ENCODE measurements at regions not wholly inside any gene's neighbourhood (a gene's known extent, or its start where the extent isn't known, plus 50 kb on each side); places are given as distances from the start of the nearest gene placed in this dataset.

- DNase-seq: no peak
Observed at GRCh38 chr2:128783193-128783671, 464.6 kb upstream of the HS6ST1 start.

- peak; percentile 26 for DNase-seq
Observed at GRCh38 chr2:128783896-128784295, 465.2 kb upstream of the HS6ST1 start.

DNA sequence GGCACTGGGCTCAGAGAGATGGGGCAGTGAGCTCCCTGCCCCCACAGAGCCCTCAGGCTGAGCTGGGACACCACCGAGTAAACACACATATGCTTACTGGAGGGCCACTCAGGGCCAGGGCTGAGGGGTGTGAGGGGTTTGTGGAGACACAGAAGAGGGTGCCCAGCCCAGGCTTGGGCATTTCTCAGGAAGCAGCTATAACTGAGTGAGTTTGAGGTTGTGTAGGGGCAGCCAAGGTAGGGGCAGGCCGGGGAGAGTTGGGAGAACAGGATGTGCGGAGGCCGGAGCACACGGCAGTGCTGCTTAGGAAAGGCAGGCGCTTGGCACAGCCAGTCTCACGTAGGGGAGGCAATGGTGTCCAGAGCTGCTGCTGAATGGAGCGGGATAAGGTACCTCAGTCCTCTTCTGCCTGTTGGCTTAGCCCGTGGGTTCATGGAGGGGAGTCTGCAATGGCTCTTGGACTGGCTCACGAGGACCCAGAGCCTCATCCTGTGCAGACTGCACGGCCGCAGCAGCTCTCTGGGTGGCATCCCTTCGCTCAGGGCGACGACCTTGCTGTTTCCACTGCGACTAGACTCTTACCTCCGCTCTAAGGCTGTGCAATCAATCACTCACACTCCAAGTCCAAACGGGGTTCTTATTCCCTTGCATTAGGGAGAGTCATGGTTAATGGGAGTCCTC, 466.1 kb upstream of the HS6ST1 start:
- DNase-seq: peak; percentile 33

DNA sequence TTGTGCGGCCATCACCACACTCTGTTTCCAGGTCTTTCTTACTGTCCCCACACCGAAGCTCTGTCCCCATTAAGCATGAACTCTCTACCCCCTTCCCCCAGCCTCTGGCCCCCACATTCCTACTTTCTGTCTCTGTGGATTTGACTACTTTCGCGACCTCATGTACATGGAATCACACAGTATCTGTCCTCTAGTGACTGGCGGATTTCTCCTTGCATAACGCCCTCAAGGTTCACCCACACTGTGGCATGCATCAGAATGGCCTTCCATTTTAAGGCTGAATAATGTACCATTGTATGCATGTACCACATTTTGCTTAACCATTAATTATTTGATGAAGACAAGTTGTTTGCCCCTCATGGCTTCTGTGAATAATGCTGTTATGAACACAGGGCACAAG, 467.6 kb upstream of the HS6ST1 start:
- DNase-seq: no peak

DNA sequence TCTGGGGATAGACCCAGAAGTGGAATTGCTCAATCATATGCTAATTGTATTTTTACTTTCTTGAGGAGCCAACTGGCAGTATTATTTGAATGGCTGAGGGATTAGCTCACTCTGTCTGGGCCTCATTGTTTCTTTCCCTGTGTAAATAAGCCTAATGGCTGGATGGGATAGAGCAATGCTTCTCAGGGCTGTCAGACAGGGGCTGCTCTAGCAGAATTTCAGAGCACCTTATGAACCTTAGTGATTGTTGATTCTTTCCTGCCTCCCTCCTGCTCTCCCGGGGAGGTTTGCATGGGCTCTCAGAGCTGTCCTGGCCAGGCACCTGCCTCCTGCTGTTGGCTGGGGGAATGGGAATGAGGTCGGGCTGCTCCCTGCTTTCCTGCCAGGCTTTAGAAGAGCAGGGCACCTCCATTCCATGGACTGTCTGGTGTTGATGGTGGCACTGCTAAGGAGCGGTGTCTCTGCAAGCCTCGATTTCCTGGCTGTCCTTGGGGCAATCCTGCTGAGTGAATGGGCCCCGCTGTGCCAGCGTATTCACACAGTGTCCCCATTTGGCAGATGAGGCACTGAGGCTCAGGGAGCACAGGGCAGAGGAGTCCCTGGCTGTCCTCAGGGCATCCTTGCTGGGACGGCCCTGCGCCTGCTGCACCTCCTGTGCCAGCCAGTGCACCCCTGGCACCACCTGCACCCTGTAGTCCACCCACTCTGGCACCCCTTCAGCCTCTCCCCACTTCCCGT, 468.2 kb upstream of the HS6ST1 start:
- no peak for DNase-seq

DNA sequence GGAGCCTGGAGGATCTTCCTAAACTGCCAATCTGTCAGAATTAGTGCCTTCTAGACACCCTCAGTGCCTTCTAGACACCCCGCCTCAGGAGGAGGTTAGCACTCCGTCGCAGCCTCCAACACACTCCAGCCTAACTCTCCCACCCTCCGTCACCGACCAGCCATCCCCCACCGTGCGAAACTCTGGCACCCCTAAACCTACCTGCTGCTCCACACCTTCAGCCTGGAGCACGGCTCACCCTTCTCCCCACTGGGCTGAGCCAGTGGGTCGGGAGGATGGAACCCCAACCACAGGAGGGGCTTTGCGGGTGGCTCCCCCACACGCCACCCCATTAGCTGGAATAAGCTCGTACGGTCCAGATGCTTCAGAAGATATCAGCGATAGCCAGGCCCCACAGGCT, 468.9 kb upstream of the HS6ST1 start:
- peak; percentile 21 for DNase-seq

- DNase-seq: no peak
Observed at GRCh38 chr2:128788636-128789220, 470.1 kb upstream of the HS6ST1 start.

DNA sequence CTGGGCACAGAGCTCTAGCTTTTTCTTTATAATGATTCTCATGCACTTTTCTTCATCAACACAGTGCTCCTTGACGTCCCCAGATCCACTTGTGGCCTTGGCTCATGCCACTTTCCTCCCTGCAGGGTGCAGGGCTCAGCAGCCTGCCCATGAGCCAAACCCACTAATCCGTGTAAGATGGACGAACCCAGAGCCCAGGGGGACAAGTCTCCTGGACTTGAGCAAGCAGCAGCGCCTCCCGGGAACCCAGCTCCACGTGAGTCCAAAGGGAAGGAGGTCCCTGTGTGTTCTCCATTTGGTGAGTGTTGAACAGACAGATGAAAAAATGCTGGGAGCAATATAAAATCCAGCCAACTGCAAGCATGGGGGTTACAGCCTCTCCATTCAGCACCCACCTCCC, 470.6 kb upstream of the HS6ST1 start:
- DNase-seq: no peak

- peak; percentile 28 for DNase-seq
Observed at GRCh38 chr2:128789776-128790455, 471.2 kb upstream of the HS6ST1 start.

DNA sequence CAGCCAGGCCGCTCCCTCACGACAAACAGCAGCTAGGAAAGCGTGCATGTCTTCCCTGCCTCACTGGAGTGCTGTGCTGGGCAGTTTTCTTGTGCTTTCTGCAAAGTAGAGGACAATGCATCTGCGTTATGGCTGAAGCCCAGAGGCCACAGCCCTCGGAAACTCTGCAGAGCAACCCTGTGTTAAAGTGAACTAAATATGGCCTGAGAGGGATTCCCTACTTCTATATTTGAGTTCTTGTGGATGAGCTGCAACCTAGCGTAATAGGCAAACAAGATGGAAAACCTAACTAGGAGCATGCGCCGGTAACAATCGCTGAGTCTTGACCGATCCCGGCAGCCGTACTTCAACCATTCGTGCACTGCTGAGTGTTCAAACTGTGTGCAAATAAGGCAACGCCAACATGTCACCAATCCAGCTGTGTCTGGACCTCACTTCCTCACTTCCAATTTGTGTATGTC, 471.9 kb upstream of the HS6ST1 start:
- no peak for DNase-seq

GRCh38 chr2:128791120-128791984, 472.7 kb upstream of the HS6ST1 start:
- DNase-seq: peak; percentile 30

DNA sequence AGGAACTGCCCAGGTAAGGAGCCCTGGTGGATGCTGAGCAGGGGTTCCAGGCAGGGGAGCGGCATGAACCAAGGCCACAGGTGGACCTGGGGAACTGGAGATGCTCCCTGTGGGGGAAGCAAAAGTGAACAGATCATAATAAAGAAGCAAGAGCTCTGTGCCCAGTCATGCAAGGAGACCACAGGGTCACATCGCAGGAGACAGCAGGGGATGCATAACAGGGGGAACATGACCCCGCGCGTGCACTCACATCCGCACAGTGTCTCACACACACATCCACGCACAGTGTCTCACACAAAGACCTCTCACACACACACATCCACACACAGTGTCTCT, 473.3 kb upstream of the HS6ST1 start:
- peak; percentile 21 for DNase-seq

DNA sequence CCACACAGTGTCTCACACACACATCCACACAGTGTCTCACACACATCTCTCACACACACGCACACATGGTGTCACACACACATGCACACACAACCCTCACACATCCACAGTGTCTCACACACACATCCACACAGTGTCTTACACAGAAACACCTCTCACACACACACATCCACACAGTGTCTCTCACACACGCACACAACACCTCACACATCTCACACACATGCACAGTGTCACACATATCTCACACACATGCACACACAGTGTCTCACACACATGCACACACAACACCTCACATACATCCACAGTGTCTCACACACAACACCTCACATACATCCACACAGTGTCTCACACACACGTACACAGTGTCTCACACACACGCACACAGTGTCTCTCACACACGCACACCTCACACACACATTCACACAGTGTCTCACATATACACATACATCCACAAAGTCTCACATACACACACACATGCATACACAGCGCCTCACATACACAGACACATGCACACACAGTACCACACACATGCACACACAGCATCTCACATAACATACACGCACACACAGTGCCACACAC, 473.9 kb upstream of the HS6ST1 start:
- no peak for DNase-seq

DNA sequence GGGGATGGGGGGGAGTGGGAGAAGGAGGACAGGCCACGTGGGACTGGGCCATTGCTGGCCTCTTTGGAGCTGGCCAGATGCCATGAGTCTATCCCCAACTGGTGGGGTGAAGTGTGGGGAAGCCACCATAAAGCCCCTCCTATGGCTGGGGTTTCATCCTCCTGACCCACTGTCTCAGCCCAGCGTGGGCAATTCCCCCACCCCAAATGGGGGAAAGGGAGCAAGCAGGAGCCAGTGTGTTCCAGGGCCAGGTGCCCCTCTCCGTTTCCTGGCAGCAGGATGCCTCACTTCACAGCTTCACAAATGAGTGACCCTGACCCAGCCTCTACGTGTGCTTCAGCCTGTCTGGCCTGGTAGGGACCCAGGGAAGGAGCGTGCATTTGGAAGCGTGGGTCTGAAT, 474.7 kb upstream of the HS6ST1 start:
- peak; percentile 30 for DNase-seq

- DNase-seq: peak; percentile 26
Observed at GRCh38 chr2:128794285-128794684, 475.6 kb upstream of the HS6ST1 start.

DNA sequence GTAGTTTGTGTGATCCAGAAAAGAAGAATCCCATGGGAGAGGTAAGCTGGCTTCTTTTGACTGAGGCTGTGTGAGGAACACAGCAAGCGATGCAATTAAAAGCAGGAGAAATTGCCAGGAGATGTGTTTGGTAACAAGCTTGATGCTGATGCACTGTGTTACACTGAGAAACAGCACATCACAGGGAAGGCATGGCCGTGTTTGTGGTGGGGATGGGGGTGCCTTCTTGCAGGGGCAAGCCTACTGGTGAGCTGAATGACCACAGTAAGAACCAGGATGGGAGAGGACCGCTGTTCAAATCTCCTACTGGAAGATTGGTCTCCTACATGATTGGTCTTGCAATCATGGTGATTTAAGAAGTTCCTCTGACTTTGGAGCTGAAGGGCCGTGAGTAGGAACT, 477.7 kb upstream of the HS6ST1 start:
- DNase-seq: no peak

DNA sequence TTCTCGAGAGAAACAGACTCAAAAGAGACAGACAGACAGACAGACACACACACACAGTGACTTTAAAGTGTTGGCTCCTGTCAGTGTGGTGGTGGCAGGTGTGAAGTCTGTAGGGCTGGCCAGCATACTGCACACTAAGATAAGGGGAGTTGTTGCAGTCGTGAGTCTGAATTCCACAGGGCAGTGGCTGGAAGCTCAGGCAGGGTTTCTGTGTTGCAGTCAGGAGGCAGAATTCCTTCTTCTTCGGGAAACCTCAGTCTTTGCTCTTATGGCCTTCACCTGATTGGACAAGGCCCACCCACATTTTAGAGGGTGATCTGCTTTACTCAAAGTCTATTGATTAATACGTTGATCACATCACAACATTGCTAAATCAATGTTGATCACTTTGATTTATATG, 478.4 kb upstream of the HS6ST1 start:
- peak; percentile 24 for DNase-seq

DNA sequence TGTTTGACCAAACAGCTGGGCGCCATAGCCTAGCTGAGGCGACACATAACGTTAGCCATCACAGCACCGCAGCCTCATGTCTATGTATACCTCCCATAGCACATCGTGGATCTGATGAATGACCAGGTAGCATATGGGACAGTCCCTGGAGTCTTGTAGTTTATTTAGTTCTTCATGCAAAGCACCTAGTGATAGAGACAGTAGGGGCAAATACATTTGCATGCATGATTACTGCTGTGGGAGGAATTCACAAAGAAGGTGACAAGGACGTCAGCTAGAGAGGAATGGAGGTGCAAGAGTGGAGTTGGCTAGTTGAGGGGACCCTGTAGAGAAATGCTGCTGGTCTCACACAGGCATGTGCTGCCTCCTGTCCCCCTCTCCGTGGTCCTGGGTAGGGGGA, 478.9 kb upstream of the HS6ST1 start:
- no peak for DNase-seq

GRCh38 chr2:128797937-128798336, 479.3 kb upstream of the HS6ST1 start:
- peak; percentile 28 for DNase-seq

GRCh38 chr2:128798502-128799283, 480.0 kb upstream of the HS6ST1 start:
- DNase-seq: no peak

DNA sequence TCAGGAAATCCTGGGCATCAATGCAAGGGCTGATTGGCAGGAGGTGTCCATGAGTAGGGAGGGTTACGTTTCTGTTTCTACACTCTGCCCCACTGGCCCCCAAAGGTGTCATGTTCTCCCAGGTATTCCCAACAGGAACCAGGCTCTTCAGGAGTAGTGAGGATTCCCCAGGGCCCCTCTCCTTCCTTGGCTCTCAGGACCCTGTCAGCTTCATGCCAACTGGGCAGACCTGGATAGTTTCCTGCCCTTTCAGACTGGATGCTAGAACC, 480.6 kb upstream of the HS6ST1 start:
- peak; percentile 35 for DNase-seq

GRCh38 chr2:128799730-128800129, 481.1 kb upstream of the HS6ST1 start:
- DNase-seq: no peak

Measured in activated CD8-positive, alpha-beta memory T cell treated with anti-CD3 and anti-CD28 coated beads for 24 hours (primary cell).